Right ventricle myocardium superior (tissue), 1 donor: ENCODE measurements at regions not wholly inside any gene's neighbourhood (a gene's known extent, or its start where the extent isn't known, plus 50 kb on each side); places are given as distances from the start of the nearest gene placed in this dataset.
"Not testable (repeated sequence)": the region's sequence is repeated elsewhere in the genome, so short reads cannot be mapped to it uniquely, and the experiment has no call there.

ENCODE experiments used
- ATAC-seq: fragments of 200-7000 bp; cut with Tn5 transposase; one replicate; pipeline ENCODE4 v1.9.1; 2020; ENCODE audit warnings: mild to moderate bottlenecking; ENCODE audit not compliant: poor library complexity
- DNase-seq: peaks from one replicate; pipeline ENCODE4 v3.0.0-alpha.2; 2020
- intact Hi-C: fragments of 100-400 bp; cut with DNase I; formaldehyde crosslinking; loops from one replicate; pipeline ENCODE4 v1.11.2; 2022
- donor health status: DM: no; HTN: yes; CAD: no; lungs with severe emphysema.

DNA sequence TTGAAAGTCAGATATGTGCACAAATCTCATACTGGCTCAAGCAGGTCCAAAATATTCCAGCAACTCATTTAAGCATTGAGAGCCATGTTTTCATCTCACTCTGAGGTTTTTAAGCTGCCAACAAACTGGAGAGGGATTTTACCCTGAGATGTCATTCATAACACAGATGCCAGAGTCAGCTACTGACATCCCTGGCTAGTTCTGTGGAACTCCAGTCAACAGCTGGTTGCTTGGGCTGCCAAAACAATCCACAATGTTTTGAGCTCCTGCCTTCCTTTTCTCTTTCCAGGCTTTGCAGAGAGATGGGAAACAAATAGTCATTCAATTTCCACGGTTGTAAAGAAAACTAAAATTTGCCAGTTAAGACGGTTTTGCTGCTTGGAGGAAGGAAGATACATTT is 621.2 kb upstream of the FBXO33 start:
- intact Hi-C loops = no loop called here
- ATAC-seq (no peak), DNase-seq (no peak)

DNA sequence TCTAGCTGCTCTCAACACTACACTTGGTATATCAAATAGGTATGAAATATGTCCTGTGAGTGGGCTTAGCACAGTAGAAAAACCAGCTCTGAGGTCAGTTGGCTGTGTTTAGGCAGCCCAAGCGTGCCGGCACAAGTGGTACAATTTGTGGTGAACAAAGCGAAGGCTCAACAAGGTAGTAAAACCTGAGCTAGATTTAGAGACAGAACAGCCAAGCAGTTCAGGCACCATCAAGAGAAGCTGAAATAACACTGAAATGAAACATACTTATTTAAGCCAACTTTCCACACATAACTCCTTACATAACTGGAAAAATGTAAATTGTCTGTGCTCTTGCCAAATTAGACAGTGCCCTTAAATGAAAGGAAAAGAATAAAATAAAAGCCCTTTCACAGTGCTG is 596.8 kb upstream of the FBXO33 start:
- intact Hi-C loops = no loop called here
- no peak for DNase-seq
- ATAC-seq = no peak

DNA sequence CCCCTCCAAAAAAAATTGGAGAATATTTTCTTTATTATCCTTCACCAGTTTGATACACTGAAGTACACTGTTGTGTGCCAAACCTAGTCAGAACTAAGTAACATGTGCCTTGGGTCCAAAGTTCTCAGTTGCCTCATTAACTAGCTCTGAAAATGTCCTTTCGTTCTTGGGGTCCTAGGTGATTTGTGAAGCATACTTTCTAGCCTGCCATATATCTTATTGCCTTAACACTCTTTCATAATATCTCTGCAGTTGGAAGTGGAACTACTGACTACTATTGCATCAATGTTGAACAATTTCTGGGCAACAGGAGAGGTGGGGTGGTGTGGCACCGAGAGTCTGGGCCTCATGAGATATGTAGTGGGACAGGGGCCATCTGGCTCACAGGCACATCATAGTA is 592.9 kb upstream of the FBXO33 start:
- intact Hi-C loops = no loop called here
- ATAC-seq = no peak
- no peak for DNase-seq

DNA sequence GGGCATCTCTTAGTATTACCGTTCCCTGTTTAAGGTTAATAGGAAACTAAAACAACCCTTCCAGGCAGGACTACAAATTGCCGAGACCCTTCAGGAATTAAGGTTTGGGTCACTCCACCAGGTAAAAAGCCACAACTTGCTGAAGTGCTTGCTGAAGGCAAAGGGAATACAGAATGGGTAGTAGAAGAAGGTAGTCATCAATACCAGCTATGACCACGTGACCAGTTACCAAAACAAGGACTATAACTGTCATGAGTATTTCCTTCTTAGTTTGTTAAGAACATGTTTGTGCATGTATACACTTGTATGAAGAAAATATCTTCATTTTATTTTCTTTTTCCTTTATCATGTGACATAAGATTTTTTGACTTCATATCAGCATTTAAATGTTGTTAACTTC is 578.7 kb upstream of the FBXO33 start:
- DNase-seq (no peak), ATAC-seq (no peak)
- intact Hi-C loops = no loop called here

GRCh38 chr14:40009771-40010170 is 577.5 kb upstream of the FBXO33 start:
- intact Hi-C loops = no loop called here
- no peak for ATAC-seq

GRCh38 chr14:40008345-40008744 is 576.1 kb upstream of the FBXO33 start:
- ATAC-seq, DNase-seq, intact Hi-C loops: not testable (repeated sequence)

More at GRCh38 chr14:40009771-40010170, 577.5 kb upstream of the FBXO33 start:
- DNase-seq = no peak

DNA sequence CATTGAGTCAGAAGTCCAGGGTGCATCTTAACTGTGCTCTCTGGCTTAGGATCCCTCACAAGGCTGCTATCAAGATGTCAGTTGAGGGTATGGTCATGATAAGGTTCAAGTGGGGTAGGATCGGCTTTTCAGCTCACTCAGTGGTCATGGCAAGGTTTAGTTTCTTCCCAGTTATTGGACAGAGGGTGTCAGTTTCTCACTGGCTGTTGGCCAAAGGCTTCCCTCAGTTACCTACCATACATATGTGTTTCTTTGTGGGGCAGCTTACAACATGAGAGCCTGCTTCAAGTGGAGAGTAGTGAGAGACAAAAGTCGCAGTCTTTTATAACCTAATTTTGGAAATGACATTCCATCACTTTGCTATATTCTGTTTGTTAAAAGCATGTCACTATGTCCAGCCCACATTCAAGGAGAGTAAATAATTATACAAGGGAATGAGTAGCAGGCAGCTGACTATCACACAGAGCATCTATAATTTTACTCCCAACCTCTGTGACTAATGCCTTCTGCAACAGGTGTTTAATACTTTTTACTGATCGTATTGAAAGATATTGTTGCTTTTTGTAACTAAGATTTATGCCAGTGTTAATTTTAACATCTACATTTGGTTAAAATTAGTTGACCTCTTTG is 572.8 kb upstream of the FBXO33 start:
- DNase-seq (no peak), ATAC-seq (no peak)
- intact Hi-C loops = no loop called here

DNA sequence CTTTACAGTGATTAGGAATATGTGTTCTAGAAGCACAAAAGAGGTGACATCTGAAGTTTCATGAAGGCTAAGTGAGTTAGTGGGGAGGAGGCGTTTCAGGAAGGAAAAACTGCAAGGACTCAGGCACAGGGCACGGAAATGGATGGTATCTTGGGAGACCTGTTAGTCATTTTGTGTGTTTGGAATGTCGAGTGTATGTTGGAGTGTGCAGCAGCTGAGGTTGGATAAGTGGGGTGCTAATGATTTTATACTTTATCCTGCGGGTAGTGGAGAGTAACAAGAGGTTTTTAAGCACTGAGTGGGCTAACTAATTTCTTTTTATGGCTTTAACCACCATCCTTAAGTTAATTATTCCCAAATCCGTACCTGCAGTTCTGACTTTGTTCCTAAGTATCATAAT is 571.5 kb upstream of the FBXO33 start:
- no peak for ATAC-seq

GRCh38 chr14:39998854-39999253 is 566.6 kb upstream of the FBXO33 start:
- ATAC-seq = no peak
- intact Hi-C loops = no loop called here
- no peak for DNase-seq

More for the DNA sequence above, 571.5 kb upstream of the FBXO33 start:
- intact Hi-C loops = no loop called here
- DNase-seq = no peak

GRCh38 chr14:39998114-39998513 is 565.9 kb upstream of the FBXO33 start:
- no peak for DNase-seq
- intact Hi-C loops = no loop called here
- no peak for ATAC-seq

DNA sequence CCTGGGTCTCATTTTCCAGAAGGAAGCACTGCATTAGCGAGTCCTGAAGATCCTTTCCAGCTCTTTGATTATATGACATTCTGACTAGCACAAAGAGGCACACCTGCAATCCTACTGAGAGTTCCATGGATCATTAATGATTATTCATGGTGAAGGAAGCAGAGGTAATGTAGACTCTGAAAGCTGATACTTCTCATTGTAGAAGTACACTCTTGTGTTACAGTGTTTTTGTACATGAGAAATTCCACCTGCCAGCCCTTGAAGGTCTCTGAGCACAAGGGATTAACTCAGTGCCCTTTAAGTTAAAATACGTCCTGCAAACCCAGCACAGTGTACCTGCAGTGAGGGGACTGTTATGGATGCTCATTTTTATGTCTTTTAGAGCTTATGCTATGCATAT is 558.8 kb upstream of the FBXO33 start:
- no peak for DNase-seq
- intact Hi-C loops = no loop called here
- ATAC-seq = no peak

DNA sequence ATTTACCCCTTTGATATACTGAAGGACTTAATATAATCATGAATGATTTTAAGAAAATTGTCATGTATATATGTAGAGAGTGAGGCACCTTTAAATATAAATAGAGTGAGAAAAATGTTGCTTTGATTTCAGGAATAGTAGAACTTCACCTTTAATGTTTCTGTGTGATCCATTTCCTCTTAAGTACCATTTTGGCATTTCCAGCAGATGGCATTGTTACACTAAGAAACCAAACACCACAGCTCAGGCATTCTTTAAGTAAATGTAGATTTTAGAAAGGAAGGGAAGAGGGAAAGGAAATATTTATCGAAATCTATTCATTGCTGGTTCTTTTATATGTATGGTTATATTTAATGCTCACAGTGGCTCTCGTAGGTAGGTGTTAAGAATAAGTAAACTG is 556.7 kb upstream of the FBXO33 start:
- intact Hi-C loops = no loop called here
- DNase-seq (no peak), ATAC-seq (no peak)

DNA sequence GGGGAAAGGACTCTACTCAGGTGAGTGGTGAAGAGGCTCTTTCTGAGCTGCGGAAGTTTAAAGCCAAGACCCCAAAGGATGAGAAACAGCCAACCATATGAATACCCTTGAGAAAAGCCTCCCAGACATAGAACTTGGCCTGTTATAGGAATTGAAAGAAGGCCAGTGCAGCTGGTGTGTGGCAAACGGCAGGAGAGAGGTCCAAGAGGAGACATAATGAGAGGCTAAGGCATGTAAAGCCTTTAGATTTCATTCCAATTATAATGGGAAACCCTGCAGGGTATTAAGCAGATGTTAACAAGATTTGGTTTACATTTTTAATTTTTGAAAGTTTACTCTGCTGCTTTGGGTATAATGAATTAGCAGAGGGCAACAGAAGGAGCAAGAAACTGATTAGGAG is 552.1 kb upstream of the FBXO33 start:
- DNase-seq = no peak
- intact Hi-C loops = no loop called here
- ATAC-seq = no peak

- ATAC-seq = no peak
- no peak for DNase-seq
- intact Hi-C loops = no loop called here
These were observed 545.0 kb upstream of the FBXO33 start for GRCh38 chr14:39977198-39977597.

DNA sequence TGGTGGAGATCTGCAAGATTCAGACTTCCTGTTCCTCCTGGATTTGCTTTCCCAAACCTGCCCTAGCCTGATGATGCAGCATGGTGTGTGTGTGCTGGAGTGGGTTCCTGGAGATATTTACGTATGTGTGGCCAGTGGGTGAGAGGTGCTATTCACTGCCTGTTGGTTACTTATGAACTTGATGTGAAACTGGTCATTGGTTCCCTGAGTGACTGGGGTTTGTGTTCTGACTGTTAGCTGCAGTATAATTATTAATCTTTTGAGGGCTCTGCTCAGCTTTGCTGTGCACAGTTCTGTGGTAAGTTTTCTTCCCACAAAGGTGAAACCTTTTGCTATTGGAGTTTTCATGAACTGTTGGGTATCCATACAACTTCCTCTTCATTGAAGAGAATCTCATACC is 541.8 kb upstream of the FBXO33 start:
- ATAC-seq = no peak
- intact Hi-C loops = no loop called here
- no peak for DNase-seq

DNA sequence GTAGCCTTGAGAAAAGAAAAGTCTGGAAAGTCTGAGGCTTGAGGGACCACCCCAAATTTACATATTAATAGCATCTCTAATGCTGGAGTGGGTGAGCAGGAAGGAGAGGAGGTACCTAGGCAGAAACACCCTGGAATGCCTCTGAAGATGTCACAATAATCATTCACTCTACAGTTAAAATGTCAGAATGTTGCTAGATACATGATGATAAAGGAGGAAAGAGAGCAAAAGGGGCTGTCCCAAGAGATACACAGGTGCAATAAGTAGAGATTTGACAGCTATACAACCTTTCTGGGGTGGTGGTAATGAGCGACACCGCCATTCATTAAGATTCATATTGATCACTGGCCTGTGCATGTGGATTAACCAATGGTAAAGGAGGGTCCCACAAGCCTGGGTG is 540.5 kb upstream of the FBXO33 start:
- ATAC-seq (no peak), DNase-seq (no peak)
- intact Hi-C loops = no loop called here

DNA sequence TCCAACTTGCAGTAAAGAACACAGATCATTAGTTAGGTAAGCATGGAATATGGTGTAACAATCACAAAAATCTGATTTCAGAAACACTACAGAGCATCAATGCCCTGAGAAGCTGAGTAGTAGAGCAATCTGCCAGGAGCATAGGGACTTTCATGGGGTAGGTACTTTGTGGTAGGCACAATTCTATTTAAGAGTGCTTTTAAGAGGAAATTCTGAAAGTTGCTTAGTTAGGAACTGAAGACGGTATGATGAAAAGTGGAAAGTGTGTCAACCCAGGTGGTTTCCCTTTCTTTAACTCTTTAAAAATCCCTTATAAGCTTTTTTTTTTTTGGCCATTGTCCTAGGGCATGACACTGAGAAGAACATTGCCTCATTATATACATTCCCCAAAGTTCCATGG is 535.7 kb upstream of the FBXO33 start:
- intact Hi-C loops = no loop called here
- no peak for ATAC-seq
- no peak for DNase-seq

- ATAC-seq (no peak), DNase-seq (no peak)
- intact Hi-C loops = no loop called here
These were observed 525.8 kb upstream of the FBXO33 start for GRCh38 chr14:39957987-39958386.

DNA sequence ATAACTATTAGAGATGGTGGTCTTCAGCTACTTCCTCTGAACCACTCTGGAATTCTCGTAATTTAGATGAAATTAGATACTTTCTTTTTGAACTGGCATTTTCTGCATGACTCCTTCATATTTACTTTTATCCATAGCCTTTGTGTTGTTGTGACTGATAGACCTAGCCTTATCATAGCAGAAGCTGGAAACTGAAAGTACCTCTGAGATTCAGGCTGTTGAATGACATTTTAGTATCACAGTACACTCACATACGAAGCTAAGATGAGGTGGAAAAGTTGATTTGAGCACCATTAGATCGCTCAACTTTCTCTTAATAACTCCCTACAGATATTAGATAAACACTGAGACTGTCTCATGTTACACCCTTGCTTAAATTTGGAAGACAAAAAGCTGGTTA is 525.1 kb upstream of the FBXO33 start:
- DNase-seq (no peak), ATAC-seq (no peak)
- intact Hi-C loops = no loop called here

GRCh38 chr14:39956372-39956771 is 524.1 kb upstream of the FBXO33 start:
- no peak for ATAC-seq
- DNase-seq = no peak
- intact Hi-C loops = no loop called here

- no peak for DNase-seq
- intact Hi-C loops = no loop called here
- no peak for ATAC-seq
These were observed 516.0 kb upstream of the FBXO33 start for GRCh38 chr14:39948235-39948634.
